ENCODE measurements at regions not wholly inside any gene's neighbourhood (a gene's known extent, or its start where the extent isn't known, plus 50 kb on each side); places are given as distances from the start of the nearest gene placed in this dataset.
A peak's percentile ranks its signal among the peaks of the same experiment; 100 is the strongest.
"Not testable (repeated sequence)": the region's sequence is repeated elsewhere in the genome, so short reads cannot be mapped to it uniquely, and the experiment has no call there.

DNA sequence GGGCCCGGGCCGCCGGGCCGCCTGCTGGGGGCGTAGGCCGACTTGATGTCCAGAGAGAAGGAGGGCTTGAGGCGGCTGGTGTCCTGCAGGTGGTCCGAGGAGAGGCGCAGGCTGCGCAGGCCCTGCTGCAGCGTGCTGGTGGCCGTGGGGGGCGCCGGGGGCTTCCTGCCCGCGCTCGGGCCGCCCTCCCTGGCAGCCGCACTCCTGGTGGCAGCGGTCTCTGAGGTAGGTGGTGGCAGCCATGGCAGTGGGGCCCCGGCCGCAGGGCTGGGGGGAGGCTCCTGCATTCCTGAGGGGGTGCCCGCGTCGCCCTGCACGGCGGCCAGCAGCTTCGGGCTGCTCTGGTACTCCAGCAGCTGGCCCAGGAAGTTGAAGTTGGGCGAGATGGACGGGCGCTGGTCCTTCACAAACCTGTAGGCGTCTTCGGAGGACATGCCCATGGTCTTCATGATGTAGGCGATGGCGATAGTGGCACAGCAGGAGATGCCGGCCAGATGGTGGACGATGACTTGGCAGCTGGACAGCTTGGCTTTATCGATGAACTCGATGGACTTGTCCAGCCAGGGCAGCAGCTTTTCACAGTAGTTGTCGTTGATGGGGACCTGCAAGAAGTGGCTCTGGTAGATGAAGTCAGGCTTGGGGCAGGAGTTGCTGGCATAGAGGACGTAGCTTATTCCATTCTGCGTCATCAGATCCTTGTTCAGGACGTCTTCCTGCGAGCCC, 136.1 kb upstream of the PTPN20 start:
- not testable (repeated sequence) for H3K4me3 ChIP-seq (ENCODE audit: low read depth, low read length); DNase-seq (ENCODE audit: low read depth)

DNA sequence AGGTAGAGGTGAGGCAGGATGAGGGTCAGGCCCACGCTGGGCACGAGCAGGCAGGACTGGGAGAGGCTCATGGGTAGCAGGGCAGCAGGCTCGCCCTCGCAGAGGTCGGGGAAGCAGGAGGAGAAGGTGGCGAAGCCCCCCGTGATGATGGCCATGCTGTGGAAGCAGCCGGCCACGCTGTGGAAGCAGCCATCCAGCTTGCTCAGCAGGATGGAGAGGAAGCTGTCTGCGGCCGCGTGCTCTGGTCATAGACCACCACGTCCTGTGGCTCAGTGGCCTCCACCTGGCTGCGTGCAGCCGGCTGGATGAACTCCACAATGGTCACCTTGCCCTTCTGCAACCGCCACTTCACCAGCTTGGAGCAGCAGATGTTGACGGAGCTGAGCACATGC, 135.6 kb upstream of the PTPN20 start:
- H3K4me3 ChIP-seq (ENCODE audit: low read depth, low read length); DNase-seq (ENCODE audit: low read depth): not testable (repeated sequence)

DNA sequence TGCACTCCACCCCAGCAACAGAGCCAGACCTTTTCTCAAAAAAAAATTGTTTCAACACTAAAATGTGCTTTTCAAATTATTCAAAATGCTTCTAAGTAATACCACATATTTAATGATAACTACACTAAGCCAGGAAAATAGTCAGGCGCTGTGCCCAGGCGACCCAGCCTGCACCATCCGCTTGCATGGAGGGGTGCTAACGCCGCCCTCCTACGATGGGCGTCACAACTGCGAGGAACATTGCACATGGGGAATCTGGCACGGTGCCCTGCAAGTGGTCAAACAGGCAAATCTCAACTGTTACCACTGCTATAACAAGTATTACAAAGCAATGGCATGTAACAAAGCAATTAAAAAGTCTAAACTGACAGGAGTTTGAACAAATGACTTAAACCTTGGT, 131.7 kb upstream of the PTPN20 start:
- H3K4me3 ChIP-seq (ENCODE audit: low read depth, low read length) = not testable (repeated sequence)
- DNase-seq (ENCODE audit: low read depth) = peak; percentile 87

- peak; percentile 75 for DNase-seq (ENCODE audit: low read depth)
- H3K4me3 ChIP-seq (ENCODE audit: low read depth, low read length) = not testable (repeated sequence)
Observed at GRCh38 chr10:46780164-46780563, 131.1 kb upstream of the PTPN20 start.

DNA sequence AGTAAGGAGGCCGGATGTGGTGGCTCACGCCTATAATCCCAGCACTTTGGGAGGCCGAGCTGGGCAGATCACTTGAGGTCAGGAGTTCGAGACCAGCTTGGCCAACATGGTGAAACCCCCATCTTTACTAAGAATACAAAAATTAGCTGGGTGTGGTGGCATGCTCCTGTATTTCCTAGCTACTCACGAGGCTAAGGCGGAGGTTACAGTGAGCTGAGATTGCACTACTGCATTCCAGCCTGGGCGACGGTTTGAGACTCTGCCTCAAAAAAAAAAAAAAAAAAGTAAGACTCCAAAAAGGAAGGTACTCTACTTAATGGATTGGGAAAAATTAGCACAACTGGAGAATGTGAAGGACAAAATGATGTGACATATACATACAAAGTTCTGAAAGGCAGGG, 130.2 kb upstream of the PTPN20 start:
- not testable (repeated sequence) for H3K4me3 ChIP-seq (ENCODE audit: low read depth, low read length)
- peak; percentile 66 for DNase-seq (ENCODE audit: low read depth)

- peak; percentile 19 for DNase-seq (ENCODE audit: low read depth)
Observed at GRCh38 chr10:46782001-46782874, 129.0 kb upstream of the PTPN20 start.

DNA sequence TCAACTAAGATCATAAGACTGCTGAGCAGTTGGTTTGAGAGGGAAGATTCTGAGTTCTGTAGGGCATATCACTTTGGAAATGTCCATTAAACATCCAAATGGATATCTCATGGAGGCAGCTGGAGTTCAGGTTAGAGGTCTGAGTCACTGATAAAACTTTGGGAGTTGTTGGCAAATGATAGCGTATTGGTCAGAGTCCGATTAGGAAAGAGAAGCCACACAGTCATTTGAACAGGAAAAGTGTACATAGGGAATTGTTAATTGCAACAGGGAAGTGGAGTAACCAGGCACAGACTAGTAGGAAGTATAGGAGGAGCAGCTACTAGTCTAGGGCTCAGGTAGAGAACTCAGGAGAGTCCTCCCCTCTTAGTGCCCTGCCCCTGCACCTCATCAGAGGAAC, 126.6 kb upstream of the PTPN20 start:
- H3K4me3 ChIP-seq (ENCODE audit: low read depth, low read length) = not testable (repeated sequence)
- DNase-seq (ENCODE audit: low read depth) = peak; percentile 7

More at GRCh38 chr10:46782001-46782874, 129.0 kb upstream of the PTPN20 start:
- H3K4me3 ChIP-seq (ENCODE audit: low read depth, low read length) = not testable (repeated sequence)

DNA sequence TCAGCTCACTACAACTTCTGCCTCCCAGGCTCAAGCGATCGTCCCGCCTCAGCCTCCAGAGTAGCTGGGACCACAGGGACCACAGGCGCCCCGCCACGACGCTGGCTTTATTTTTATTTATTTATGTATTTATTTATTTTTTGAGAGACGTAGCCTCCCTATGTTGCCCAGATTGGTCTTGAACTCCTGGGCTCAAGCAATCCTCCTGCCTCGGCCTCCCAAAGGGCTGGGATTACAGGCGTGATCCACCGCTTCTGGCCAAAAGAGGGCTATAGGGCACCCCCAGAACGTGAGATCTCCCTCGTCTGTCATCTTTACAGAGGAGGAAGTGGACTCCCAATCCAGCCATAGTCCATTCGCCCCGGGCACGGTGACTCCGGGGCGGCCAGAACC, 125.1 kb upstream of the PTPN20 start:
- DNase-seq (ENCODE audit: low read depth) = peak; percentile 1
- H3K4me3 ChIP-seq (ENCODE audit: low read depth, low read length) = peak overlapping the region; percentile 59

DNA sequence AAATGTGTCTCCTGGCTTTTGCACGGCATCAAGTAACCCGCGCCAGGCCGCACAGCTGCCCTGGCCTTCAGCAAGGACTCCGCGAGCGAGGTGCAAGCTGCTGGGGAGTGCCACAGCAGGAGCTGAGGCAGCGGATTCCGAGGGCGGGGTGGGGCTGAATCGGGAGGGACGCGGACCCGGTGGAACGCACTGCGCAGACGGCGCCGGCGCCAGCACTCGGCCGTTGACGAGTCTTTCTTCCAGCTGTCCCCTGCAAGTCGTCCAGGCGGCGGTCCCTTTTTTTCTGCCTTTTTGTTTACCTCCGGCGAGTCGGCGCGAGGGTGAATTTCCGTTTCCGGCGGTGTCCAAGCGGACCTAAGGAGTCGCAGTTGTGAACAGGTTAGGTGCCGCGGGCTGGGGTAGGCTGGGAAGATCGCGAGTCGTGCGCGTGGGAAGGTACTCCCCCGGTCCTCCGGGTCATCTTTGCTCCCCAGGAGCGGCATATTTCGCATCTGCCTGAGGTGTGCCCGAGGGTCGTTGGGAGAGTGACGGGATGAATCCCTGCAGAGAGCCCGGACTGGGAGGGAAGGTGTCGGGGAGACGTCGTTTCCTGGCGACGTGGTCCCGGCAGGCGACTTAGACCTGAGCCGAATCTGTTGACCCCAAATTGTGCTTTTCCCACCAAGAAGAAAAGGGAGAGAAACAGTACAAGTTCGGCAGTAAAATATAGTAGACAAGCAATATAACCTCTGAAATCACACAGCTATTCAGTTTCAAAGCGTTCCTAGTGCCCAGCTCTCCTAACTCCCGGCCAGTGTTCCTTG, 124.5 kb upstream of the PTPN20 start:
- peak overlapping the region; percentile 77 for H3K4me3 ChIP-seq (ENCODE audit: low read depth, low read length)
- peak; percentile 64 for DNase-seq (ENCODE audit: low read depth)

DNA sequence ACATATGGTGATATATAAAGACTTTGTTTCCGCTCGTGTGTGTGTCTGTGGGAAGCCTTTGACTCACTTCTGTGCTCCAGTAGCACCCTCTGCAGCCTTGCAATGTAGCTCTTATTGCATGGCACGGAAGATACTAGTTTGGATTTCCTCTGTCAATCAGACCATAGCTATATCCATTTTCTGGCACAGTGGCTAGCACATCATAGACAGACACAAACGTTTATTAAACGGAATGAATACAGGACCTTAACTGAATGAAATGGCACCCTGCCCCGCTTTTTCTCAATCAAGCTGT, 124.0 kb upstream of the PTPN20 start:
- DNase-seq (ENCODE audit: low read depth) = peak; percentile 70
- no peak for TF ChIP-seq CTCF (IDR thresholded peaks at IDR 0.05; ENCODE audit: insufficient read depth, low read length)
- H3K4me3 ChIP-seq (ENCODE audit: low read depth, low read length) = peak overlapping the region; percentile 77

GRCh38 chr10:46792657-46793357, 118.4 kb upstream of the PTPN20 start:
- DNase-seq (ENCODE audit: low read depth); H3K4me3 ChIP-seq (ENCODE audit: low read depth, low read length): not testable (repeated sequence)

GRCh38 chr10:46796351-46796750, 114.9 kb upstream of the PTPN20 start:
- not testable (repeated sequence) for H3K4me3 ChIP-seq (ENCODE audit: low read depth, low read length); DNase-seq (ENCODE audit: low read depth)

DNA sequence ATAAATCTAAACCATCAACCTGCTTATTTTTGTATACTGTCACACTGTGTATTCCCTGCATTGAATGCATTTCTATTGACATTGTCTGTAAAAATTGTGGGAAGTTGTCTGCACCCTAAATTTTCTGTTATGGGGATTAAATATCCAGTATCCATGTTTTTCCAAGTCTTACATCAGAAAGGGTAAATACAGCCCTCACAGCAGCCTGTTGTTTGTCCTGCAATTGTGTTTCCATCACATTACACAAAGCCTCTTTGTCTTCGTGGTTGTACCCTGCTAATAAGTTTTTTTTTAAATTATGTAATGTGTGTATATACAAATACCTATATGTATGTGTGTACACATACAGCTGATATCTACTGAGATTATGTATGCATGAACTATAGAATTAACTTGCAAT, 109.2 kb upstream of the PTPN20 start:
- not testable (repeated sequence) for H3K4me3 ChIP-seq (ENCODE audit: low read depth, low read length); DNase-seq (ENCODE audit: low read depth)

DNA sequence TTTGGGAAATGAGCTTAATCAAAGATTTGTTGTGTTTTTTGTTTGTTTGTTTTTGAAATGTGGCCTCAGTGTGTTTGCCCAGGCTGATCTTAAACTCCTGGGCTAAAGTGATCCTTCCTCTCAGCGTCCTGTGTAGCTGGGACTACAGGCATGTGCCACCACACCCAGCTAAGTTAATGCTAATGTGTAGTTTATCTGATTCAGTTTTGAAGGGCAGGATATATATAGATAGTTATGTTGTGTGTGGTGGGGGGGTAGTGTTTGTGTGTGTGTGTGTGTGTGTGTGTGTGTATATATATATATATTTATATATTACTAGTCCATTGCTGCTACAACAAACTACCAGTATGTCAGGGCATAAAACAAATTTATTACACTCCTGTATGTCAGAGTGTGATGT, 108.1 kb upstream of the PTPN20 start:
- not testable (repeated sequence) for H3K4me3 ChIP-seq (ENCODE audit: low read depth, low read length); DNase-seq (ENCODE audit: low read depth)

GRCh38 chr10:46810222-46810621, 101.0 kb upstream of the PTPN20 start:
- not testable (repeated sequence) for DNase-seq (ENCODE audit: low read depth); H3K4me3 ChIP-seq (ENCODE audit: low read depth, low read length)

DNA sequence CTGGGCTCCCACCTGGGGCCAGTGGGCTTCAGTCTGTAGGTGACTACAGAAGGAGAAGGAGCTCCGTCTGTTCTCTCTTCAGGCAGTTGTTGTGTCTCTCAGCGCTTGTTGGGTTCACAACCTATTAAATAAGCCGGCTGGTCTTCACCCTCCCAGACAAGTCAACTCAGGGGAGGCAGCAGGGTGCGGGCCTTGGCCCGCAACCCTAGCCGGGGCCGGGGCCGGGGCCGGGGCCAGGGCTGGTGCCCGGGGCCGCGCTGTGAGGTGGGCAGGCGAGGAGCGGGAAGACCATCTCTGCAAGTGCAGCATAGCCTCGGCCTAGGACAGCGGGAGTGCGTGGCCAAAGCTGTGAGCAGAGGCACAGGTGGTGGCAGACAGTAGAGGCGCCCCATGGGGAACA, 95.1 kb upstream of the PTPN20 start:
- not testable (repeated sequence) for DNase-seq (ENCODE audit: low read depth); H3K4me3 ChIP-seq (ENCODE audit: low read depth, low read length)

DNA sequence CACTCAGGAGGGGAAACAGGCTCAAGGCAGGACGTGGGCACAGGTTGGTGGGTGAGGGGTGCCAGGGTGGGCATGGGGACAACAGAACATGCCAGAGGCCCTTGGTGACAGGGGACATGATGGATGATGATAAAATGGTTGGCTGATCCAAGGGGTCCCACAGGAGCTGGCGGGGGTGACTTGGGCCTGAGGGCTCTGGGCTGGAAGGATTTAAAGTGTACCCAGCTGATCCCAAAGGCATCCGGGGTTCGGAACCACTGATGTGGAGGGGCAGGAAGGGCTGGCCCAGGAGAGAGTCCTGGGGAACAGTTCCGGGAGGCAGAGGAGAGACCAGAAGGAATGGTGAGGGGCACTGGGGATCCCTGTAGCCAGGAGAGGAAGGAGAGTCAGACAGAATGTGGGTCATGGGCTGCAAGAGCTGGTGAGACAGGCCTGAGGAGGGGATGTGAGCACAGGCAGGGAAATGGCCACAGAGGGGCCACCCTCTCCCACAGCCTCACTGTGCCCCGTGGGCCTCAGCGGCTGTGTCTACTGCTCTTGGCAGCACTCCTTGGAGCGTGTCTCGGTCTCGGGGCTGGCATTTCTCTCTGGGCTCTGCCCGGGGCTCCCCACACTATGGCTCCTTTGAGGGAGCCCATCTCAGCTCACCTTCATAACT, 70.7 kb upstream of the PTPN20 start:
- not testable (repeated sequence) for H3K4me3 ChIP-seq (ENCODE audit: low read depth, low read length); DNase-seq (ENCODE audit: low read depth)

Data from fibroblast of the aortic adventitia (primary cell).